Fibroblast of skin of left quadriceps (primary cell): ENCODE measurements at regions not wholly inside any gene's neighbourhood (a gene's known extent, or its start where the extent isn't known, plus 50 kb on each side); places are given as distances from the start of the nearest gene placed in this dataset.
"Not testable (repeated sequence)": the region's sequence is repeated elsewhere in the genome, so short reads cannot be mapped to it uniquely, and the experiment has no call there.

Experiments
- DNase-seq, 2 experiments: peaks; one replicate each; pipeline ENCODE4 v3.0.0-alpha.2; 2013; ENCODE audit warnings: low read depth in 2 of 2

GRCh38 chr6:149236589-149236988, 80.9 kb upstream of the TAB2 start:
- no peak for DNase-seq

GRCh38 chr6:149237464-149237863, 80.0 kb upstream of the TAB2 start:
- DNase-seq: no peak

- no peak for DNase-seq
Observed at GRCh38 chr6:149239573-149240209, 77.8 kb upstream of the TAB2 start.

- no peak for DNase-seq
Observed at GRCh38 chr6:149242883-149243282, 74.6 kb upstream of the TAB2 start.

GRCh38 chr6:149244105-149244504, 73.4 kb upstream of the TAB2 start:
- no peak for DNase-seq

- DNase-seq: no peak
Observed at GRCh38 chr6:149246691-149247384, 70.7 kb upstream of the TAB2 start.

GRCh38 chr6:149247385-149247763, 70.1 kb upstream of the TAB2 start:
- no peak for DNase-seq

GRCh38 chr6:149248263-149248662, 69.2 kb upstream of the TAB2 start:
- not testable (repeated sequence) for DNase-seq

- no peak for DNase-seq
Observed at GRCh38 chr6:149248693-149249369, 68.7 kb upstream of the TAB2 start.

- DNase-seq: no peak
Observed at GRCh38 chr6:149249370-149250357, 67.8 kb upstream of the TAB2 start.

GRCh38 chr6:149250951-149251350, 66.6 kb upstream of the TAB2 start:
- no peak for DNase-seq

- DNase-seq: no peak
Observed at GRCh38 chr6:149252622-149253021, 64.9 kb upstream of the TAB2 start.

- no peak for DNase-seq
Observed at GRCh38 chr6:149254253-149254652, 63.3 kb upstream of the TAB2 start.

- no peak for DNase-seq
Observed at GRCh38 chr6:149259753-149260152, 57.8 kb upstream of the TAB2 start.

GRCh38 chr6:149260214-149260874, 57.2 kb upstream of the TAB2 start:
- DNase-seq: no peak

GRCh38 chr6:149261364-149262040, 56.0 kb upstream of the TAB2 start:
- no peak for DNase-seq

GRCh38 chr6:149263321-149263720, 54.2 kb upstream of the TAB2 start:
- DNase-seq: no peak

- DNase-seq: no peak
Observed at GRCh38 chr6:149264629-149265028, 52.9 kb upstream of the TAB2 start.

GRCh38 chr6:149265945-149266344, 51.6 kb upstream of the TAB2 start:
- DNase-seq: no peak

- no peak for DNase-seq
Observed at GRCh38 chr6:149266659-149267058, 50.9 kb upstream of the TAB2 start.

- no peak for DNase-seq
Observed at GRCh38 chr6:149267072-149267471, 50.4 kb upstream of the TAB2 start.
